Endothelial cell of umbilical vein (primary cell): ENCODE measurements at regions not wholly inside any gene's neighbourhood (a gene's known extent, or its start where the extent isn't known, plus 50 kb on each side); places are given as distances from the start of the nearest gene placed in this dataset.

Source experiments
- BruUV-seq: library from RNA; stranded (reverse); fragments of 400-500 nt; replicated peaks from 2 replicates; lab custom pipeline; 2021; lab: Mats Ljungman, UMichigan
- CTCF ChIA-PET: fragments of 300-600, 350-600 bp; sonication (Branson Sonifier 250); formaldehyde crosslinking; loops from one replicate; lab custom pipeline; 2021; ENCODE audit warnings: antibody characterized with exemption, inconsistent platforms; lab: Charles Lee
- POLR2A ChIA-PET: fragments of 300-600, 350-600 bp; sonication (Branson Sonifier 250); formaldehyde crosslinking; loops from one replicate; lab custom pipeline; 2021; ENCODE audit warnings: antibody characterized with exemption, inconsistent platforms; lab: Charles Lee
- DNase-seq: peaks from one replicate; pipeline ENCODE4 v3.0.0-alpha.2; 2011; ENCODE audit warnings: low read depth, low spot score
- FAIRE-seq: peaks from 2 replicates; lab custom pipeline; 2011; peaks lifted over from hg19 to GRCh38; lab: Jason Lieb, UNC
- H2AFZ ChIP-seq: 2 replicates; pipeline ENCODE4 v1.6.0; 2012; ENCODE audit warnings: low read depth, low read length, control low read depth, inconsistent platforms
- H3K27ac ChIP-seq: 2 replicates; pipeline ENCODE4 v1.5.1; 2011; ENCODE audit warnings: low read depth, mild to moderate bottlenecking, control low read depth, low read length, moderate library complexity; ENCODE audit not compliant: insufficient read depth
- H3K27me3 ChIP-seq, 2 experiments: 2 replicates each; pipeline versions ENCODE4 v1.6.0 to v1.6.1; 2011; ENCODE audit warnings: low read length in 2 of 2, mixed read lengths in 1 of 2; ENCODE audit not compliant: control insufficient read depth in 2 of 2, insufficient read depth in 2 of 2
- H3K36me3 ChIP-seq, 2 experiments: 2 replicates in 1 of 2; 3 replicates in 1 of 2; pipeline ENCODE4 v1.5.1; 2011; ENCODE audit warnings: low read length in 2 of 2, mild to moderate bottlenecking in 1 of 2, moderate library complexity in 1 of 2; ENCODE audit not compliant: control insufficient read depth in 2 of 2, insufficient read depth in 2 of 2; ENCODE audit errors: extremely low read depth in 1 of 2
- H3K4me1 ChIP-seq: 3 replicates; pipeline ENCODE4 v1.5.1; 2011; ENCODE audit warnings: mild to moderate bottlenecking, low read length; ENCODE audit not compliant: control insufficient read depth, insufficient read depth; ENCODE audit errors: extremely low read depth
- H3K4me2 ChIP-seq: 2 replicates; pipeline ENCODE4 v1.6.1; 2011; ENCODE audit warnings: low read length, control low read depth, mixed read lengths; ENCODE audit not compliant: insufficient read depth
- H3K4me3 ChIP-seq, 3 experiments: fragments of 200-600 bp in 1 of 3; sonication (generic), shearing (Covaris generic) in 1 of 3; replicated peaks in 1 of 3; 2 replicates each; pipeline ENCODE4 v1.5.1; 2011 to 2016; ENCODE audit warnings: control low read depth in 3 of 3, low read length in 3 of 3, mild to moderate bottlenecking in 2 of 3, inconsistent platforms in 1 of 3, low read depth in 1 of 3, moderate library complexity in 1 of 3; ENCODE audit not compliant: insufficient read depth in 1 of 3
- H3K79me2 ChIP-seq: 2 replicates; pipeline ENCODE4 v1.6.0; 2012; ENCODE audit warnings: low read length, inconsistent platforms; ENCODE audit not compliant: control insufficient read depth, insufficient read depth
- H3K9ac ChIP-seq: replicated peaks from 2 replicates; pipeline ENCODE3; 2011; ENCODE audit warnings: low read length, control low read depth; ENCODE audit not compliant: insufficient read depth; ENCODE audit errors: extremely low read depth
- H3K9me1 ChIP-seq: replicated peaks from 3 replicates; pipeline ENCODE4 v1.6.0; 2011; ENCODE audit warnings: mild to moderate bottlenecking, low read length; ENCODE audit not compliant: control insufficient read depth, insufficient read depth; ENCODE audit errors: extremely low read depth
- H3K9me3 ChIP-seq: replicated peaks from 2 replicates; pipeline ENCODE4 v1.5.1; 2012; ENCODE audit warnings: low read length, inconsistent platforms; ENCODE audit not compliant: control insufficient read depth, insufficient read depth
- H4K20me1 ChIP-seq: replicated peaks from 2 replicates; pipeline ENCODE3; 2011; ENCODE audit warnings: mild to moderate bottlenecking, low read length; ENCODE audit not compliant: control insufficient read depth, insufficient read depth; ENCODE audit errors: extremely low read depth
- CTCF ChIP-seq, 2 donors: IDR thresholded peaks; 1 replicate in 1 of 2; 2 replicates in 1 of 2; pipeline ENCODE4 v1.5.1; 2011; ENCODE audit warnings: low read length in 2 of 2, mild to moderate bottlenecking in 2 of 2, moderate library complexity in 2 of 2, control low read depth in 1 of 2, inconsistent platforms in 1 of 2, low read depth in 1 of 2; ENCODE audit not compliant: insufficient read depth in 1 of 2; ENCODE audit errors: extremely low read depth in 1 of 2
- EZH2 ChIP-seq: IDR thresholded peaks from 2 replicates; pipeline ENCODE4 v1.6.1; 2012; ENCODE audit warnings: borderline replicate concordance, low read depth, mild to moderate bottlenecking, moderate library complexity, low read length, inconsistent platforms; ENCODE audit not compliant: severe bottlenecking
- FOS ChIP-seq: IDR thresholded peaks from 2 replicates; pipeline ENCODE4 v1.6.1; 2011; ENCODE audit warnings: mild to moderate bottlenecking, low read length, moderate library complexity, borderline replicate concordance; ENCODE audit not compliant: insufficient read depth
- GATA2 ChIP-seq: IDR thresholded peaks from 2 replicates; pipeline ENCODE4 v1.7.0; 2011; ENCODE audit warnings: low read depth, mild to moderate bottlenecking, moderate library complexity, mixed read lengths, low read length; ENCODE audit not compliant: insufficient read length, insufficient read depth
- JUN ChIP-seq: IDR thresholded peaks from 2 replicates; pipeline ENCODE4 v1.6.1; 2011; ENCODE audit warnings: borderline replicate concordance, low read depth; ENCODE audit not compliant: insufficient read length, insufficient read depth
- MAX ChIP-seq: IDR thresholded peaks from 2 replicates; pipeline ENCODE4 v1.6.1; 2011; ENCODE audit not compliant: insufficient read depth, insufficient read length
- MYC ChIP-seq: IDR thresholded peaks from one replicate; pipeline ENCODE4 v1.6.1; 2011; ENCODE audit warnings: mild to moderate bottlenecking, low read depth, low read length
- POLR2A ChIP-seq: IDR thresholded peaks from 2 replicates; pipeline ENCODE4 v1.6.1; 2012; ENCODE audit warnings: low read depth, mild to moderate bottlenecking, control low read depth, low read length
- dilution Hi-C: fragments of 300-500 bp; cut with MboI; formaldehyde crosslinking; loops from one replicate; pipeline ENCODE4 v1.15.0; 2019; ENCODE audit warnings: low sequenced_read_pairs; ENCODE audit not compliant: extremely low pct_ligation_motif_present
- intact Hi-C: fragments of 100-400 bp; cut with micrococcal nuclease; formaldehyde crosslinking; loops from one replicate; pipeline ENCODE4 v1.10.0; 2022

- no peak for TF ChIP-seq POLR2A
- TF ChIP-seq EZH2: no peak
- no peak for TF ChIP-seq GATA2
- no peak for TF ChIP-seq JUN
- TF ChIP-seq MYC: no peak
- TF ChIP-seq FOS: no peak
- TF ChIP-seq CTCF (IDR thresholded peaks at IDR 0.05; ENCODE audit: extremely low read depth in 1 of 2, insufficient read depth in 1 of 2, low read depth in 1 of 2, low read length in 2 of 2): no peak
- TF ChIP-seq MAX: no peak
- Histone ChIP-seq H4K20me1 (no peaks in the 10 kb centered on the region), H2AFZ (no peak overlapping the region), H3K4me1 (peaks cover 15% of the 10 kb centered on the region), H3K27ac (no peak overlapping the region), H3K4me2 (no peak overlapping the region), H3K9ac (no peak overlapping the region), H3K79me2 (no peaks in the 10 kb centered on the region), H3K36me3 (no peaks in the 10 kb centered on the region), H3K27me3 (no peaks in the 10 kb centered on the region), H3K4me3 (no peak overlapping the region), H3K9me3 (no peaks in the 10 kb centered on the region), H3K9me1 (no peaks in the 10 kb centered on the region)
- BruUV-seq: no TSS peak
- DNase-seq: no peak
- no peak for FAIRE-seq
- dilution Hi-C loops (no loop called here), intact Hi-C loops (loop anchor here (2.0 kb wide), 2 partner anchors 132 to 340 kb away; no protein-coding TSS in a partner anchor)
- POLR2A ChIA-PET: no interaction called here
- CTCF ChIA-PET: no interaction called here
Measured at GRCh38 chr7:7098280-7098818, 84.0 kb upstream of the C1GALT1 start.
